GM19193 (cell line): ENCODE measurements at regions not wholly inside any gene's neighbourhood (a gene's known extent, or its start where the extent isn't known, plus 50 kb on each side); places are given as distances from the start of the nearest gene placed in this dataset.

Source experiments
- POLR2A ChIP-seq: IDR thresholded peaks from 4 replicates; pipeline ENCODE4 v1.6.1; 2011; ENCODE audit not compliant: insufficient read depth, insufficient read length; ENCODE audit errors: extremely low read depth

- no peak for TF ChIP-seq POLR2A
These were observed 147.9 kb upstream of the CBLN2 start for GRCh38 chr18:72692086-72692485.

GRCh38 chr18:72687736-72688135, 143.6 kb upstream of the CBLN2 start:
- TF ChIP-seq POLR2A = no peak

- no peak for TF ChIP-seq POLR2A
These were observed 131.3 kb upstream of the CBLN2 start for GRCh38 chr18:72675394-72675793.

- peak; percentile 43 for TF ChIP-seq POLR2A
These were observed 130.6 kb upstream of the CBLN2 start for GRCh38 chr18:72674710-72675109.

- TF ChIP-seq POLR2A = no peak
These were observed 129.1 kb upstream of the CBLN2 start for GRCh38 chr18:72673242-72673641.

- TF ChIP-seq POLR2A = no peak
These were observed 128.4 kb upstream of the CBLN2 start for GRCh38 chr18:72672364-72673184.

- no peak for TF ChIP-seq POLR2A
These were observed 123.8 kb upstream of the CBLN2 start for GRCh38 chr18:72667932-72668331.

- no peak for TF ChIP-seq POLR2A
These were observed 109.0 kb upstream of the CBLN2 start for GRCh38 chr18:72652990-72653593.

GRCh38 chr18:72651033-72651432, 106.9 kb upstream of the CBLN2 start:
- no peak for TF ChIP-seq POLR2A

- no peak for TF ChIP-seq POLR2A
These were observed 104.4 kb upstream of the CBLN2 start for GRCh38 chr18:72648481-72648960.

- no peak for TF ChIP-seq POLR2A
These were observed 103.9 kb upstream of the CBLN2 start for GRCh38 chr18:72648079-72648478.

- TF ChIP-seq POLR2A = no peak
These were observed 96.4 kb upstream of the CBLN2 start for GRCh38 chr18:72640557-72640956.

- TF ChIP-seq POLR2A = no peak
These were observed 94.2 kb upstream of the CBLN2 start for GRCh38 chr18:72638376-72638775.

GRCh38 chr18:72637721-72638120, 93.6 kb upstream of the CBLN2 start:
- TF ChIP-seq POLR2A = no peak

GRCh38 chr18:72637299-72637698, 93.2 kb upstream of the CBLN2 start:
- TF ChIP-seq POLR2A = no peak

GRCh38 chr18:72636611-72637010, 92.5 kb upstream of the CBLN2 start:
- no peak for TF ChIP-seq POLR2A
